Choroid plexus epithelial cell (primary cell): ENCODE measurements at regions not wholly inside any gene's neighbourhood (a gene's known extent, or its start where the extent isn't known, plus 50 kb on each side); places are given as distances from the start of the nearest gene placed in this dataset.
A peak's percentile ranks its signal among the peaks of the same experiment; 100 is the strongest.

Source experiments
- DNase-seq: peaks from one replicate; pipeline ENCODE4 v3.0.0-alpha.2; 2010; ENCODE audit warnings: low read depth
- H3K4me3 ChIP-seq: 2 replicates; pipeline ENCODE4 v1.5.1; 2011; ENCODE audit warnings: low read depth, mild to moderate bottlenecking, control low read depth, low read length, moderate library complexity
- TF ChIP-seq, protein P1 (sequence below): conservative IDR thresholded peaks from 2 replicates; pipeline ENCODE4 v1.5.1; 2011; ENCODE audit warnings: low read depth, mild to moderate bottlenecking, control low read depth, inconsistent platforms, low read length, moderate library complexity

DNA sequence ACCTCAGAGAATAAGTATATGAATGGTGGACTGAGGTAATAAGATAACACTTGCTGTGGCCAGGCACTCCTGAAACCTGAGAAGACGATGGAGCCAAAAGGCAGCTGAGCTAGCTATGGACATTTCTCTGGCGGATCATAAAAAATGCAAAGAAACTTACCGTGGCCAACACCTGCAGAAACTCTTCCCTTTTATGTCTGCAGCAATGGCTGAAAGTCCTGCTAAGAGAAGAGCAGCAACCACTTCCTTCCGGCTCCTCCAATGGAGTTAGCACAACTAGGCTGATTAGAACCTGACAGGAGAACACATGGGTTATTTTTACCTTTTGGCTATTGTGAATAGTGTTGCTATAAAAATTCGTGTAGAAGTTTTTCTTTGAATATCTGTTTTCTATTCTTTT is 76.0 kb upstream of the MAGEB16 start:
- TF ChIP-seq, protein P1, sequence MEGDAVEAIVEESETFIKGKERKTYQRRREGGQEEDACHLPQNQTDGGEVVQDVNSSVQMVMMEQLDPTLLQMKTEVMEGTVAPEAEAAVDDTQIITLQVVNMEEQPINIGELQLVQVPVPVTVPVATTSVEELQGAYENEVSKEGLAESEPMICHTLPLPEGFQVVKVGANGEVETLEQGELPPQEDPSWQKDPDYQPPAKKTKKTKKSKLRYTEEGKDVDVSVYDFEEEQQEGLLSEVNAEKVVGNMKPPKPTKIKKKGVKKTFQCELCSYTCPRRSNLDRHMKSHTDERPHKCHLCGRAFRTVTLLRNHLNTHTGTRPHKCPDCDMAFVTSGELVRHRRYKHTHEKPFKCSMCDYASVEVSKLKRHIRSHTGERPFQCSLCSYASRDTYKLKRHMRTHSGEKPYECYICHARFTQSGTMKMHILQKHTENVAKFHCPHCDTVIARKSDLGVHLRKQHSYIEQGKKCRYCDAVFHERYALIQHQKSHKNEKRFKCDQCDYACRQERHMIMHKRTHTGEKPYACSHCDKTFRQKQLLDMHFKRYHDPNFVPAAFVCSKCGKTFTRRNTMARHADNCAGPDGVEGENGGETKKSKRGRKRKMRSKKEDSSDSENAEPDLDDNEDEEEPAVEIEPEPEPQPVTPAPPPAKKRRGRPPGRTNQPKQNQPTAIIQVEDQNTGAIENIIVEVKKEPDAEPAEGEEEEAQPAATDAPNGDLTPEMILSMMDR, result no peak
- DNase-seq, result no peak
- no peak overlapping the region for H3K4me3 ChIP-seq

DNA sequence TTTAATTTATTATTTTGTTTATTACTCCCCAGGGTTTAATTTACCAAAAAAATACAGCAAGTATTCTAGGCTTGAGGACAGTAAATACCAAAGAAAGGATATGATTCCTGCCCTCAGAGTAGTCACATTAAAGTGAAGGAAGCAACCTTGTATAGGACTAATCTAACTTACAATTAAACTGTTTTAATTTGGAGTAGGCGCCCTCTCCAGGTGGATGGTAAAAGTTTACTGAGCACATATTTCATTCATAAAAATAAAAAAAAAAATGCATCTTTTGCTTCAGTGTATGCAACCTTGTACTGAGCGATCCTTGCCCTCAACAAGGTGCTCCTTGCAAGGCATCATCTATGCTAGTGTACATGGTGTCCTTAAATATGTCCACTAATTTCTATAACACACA is 72.0 kb upstream of the MAGEB16 start:
- no peak overlapping the region for H3K4me3 ChIP-seq
- peak; percentile 37 for DNase-seq
- TF ChIP-seq, protein P1, result peak; percentile 29

DNA sequence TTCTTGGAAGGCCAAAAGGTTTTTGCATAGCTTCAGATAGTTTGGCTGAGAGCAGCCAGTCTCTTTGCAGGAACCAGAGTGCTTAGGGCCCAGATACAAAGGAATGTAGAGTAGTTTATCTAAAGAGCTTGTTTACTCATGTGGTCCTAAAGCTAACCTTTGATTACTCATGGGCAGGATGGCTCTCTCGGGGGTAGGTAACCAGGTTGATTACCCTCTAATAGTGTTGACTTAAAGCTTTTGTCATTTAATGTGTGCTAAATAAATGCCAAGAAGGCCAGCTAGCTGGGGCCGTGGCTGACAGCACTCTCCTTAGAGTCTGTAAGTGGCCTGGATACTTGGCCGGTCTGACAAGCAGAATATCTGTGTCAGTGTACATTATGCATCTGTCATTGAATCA is 69.7 kb upstream of the MAGEB16 start:
- no peak overlapping the region for H3K4me3 ChIP-seq
- no peak for DNase-seq
- TF ChIP-seq, protein P1, result no peak

DNA sequence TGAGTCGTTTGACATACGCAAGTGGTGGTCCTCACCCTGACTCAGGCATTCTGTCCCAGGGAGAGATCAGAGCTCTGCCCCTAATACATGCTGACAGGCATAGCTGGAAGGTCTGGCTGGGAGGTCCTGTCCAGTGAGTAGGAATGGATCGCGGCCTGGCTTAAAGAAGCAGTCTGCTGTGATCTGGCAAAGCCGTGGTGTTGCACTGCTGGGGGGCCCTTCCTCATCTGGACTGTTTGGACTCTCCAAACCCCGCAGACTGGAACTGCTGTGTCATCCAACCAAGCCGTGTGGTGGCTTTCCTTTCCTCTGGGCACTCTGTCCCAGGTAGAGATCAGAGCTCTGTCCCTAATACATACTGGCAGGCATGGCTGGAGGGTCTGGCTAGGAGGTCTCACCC is 64.3 kb upstream of the MAGEB16 start:
- TF ChIP-seq, protein P1, result no peak

DNA sequence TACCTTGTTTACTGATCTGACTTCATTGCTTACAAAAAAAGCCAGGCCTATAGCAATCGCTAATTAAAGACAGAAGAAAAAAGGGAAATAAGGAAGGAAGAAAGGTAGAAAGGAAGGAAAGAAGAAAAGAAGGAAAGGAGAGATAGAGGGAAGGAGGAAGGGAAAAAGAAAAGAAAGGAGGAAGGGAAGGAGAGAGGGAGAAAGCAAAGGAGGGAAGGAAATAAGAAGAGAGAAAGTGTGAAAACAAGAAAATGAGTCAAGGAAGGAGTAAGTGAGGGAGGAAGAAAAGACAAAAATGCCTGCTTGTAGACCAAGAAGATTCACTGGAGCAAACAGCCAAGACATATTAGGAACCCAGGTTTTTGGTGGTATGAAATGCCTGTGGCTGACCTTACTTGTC is 57.0 kb upstream of the MAGEB16 start:
- H3K4me3 ChIP-seq, result no peak overlapping the region
- no peak for DNase-seq
- TF ChIP-seq, protein P1, result no peak

More for the DNA sequence above, 64.3 kb upstream of the MAGEB16 start:
- no peak overlapping the region for H3K4me3 ChIP-seq
- no peak for DNase-seq

DNA sequence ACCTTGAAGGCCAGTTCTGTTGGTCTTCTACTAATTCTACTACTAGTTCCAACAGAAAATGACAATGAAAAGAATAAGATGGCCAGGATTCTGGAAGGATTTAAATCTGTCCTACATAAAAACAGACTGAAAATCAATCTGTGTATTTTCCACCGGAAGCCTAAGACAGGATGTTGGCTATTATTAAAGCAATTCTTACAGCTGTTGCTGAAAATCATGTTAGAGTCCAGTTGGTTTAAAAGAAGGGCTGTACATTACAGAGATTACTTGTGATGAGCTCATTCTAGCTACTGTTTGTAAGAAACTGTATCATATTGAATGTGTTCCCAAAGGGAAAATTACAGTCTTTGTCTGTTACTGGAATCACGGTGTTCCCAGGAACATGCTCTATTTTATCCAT is 54.8 kb upstream of the MAGEB16 start:
- H3K4me3 ChIP-seq, result no peak overlapping the region
- TF ChIP-seq, protein P1, result no peak
- DNase-seq, result no peak
